GM23338 (cell line): ENCODE measurements at regions not wholly inside any gene's neighbourhood (a gene's known extent, or its start where the extent isn't known, plus 50 kb on each side); places are given as distances from the start of the nearest gene placed in this dataset.

Experiments
- ATAC-seq: fragments of 200-7000 bp; cut with Tn5 transposase; 3 replicates; pipeline ENCODE4 v1.9.1; 2020
- DNase-seq: peaks from one replicate; pipeline ENCODE4 v3.0.0-alpha.2; 2015; ENCODE audit warnings: low spot score
- H2AFZ ChIP-seq: fragments of 200-600 bp; sonication (generic); 2 replicates; pipeline ENCODE4 v1.8.0; 2016; ENCODE audit warnings: antibody characterized with exemption, mild to moderate bottlenecking, moderate library complexity
- H3F3A ChIP-seq: fragments of 200-600 bp; sonication (generic); replicated peaks from 2 replicates; pipeline ENCODE4 v1.8.0; 2017; ENCODE audit warnings: antibody characterized with exemption, mixed run types, low read depth
- H3K27ac ChIP-seq: fragments of 200-600 bp; sonication (generic); 2 replicates; pipeline ENCODE4 v1.6.1; 2016; ENCODE audit warnings: low read depth
- H3K27me3 ChIP-seq: fragments of 200-600 bp; sonication (generic); 2 replicates; pipeline ENCODE4 v1.8.0; 2016; ENCODE audit warnings: mild to moderate bottlenecking, mixed run types, moderate library complexity; ENCODE audit not compliant: insufficient read depth
- H3K36me3 ChIP-seq: fragments of 200-600 bp; sonication (generic); 2 replicates; pipeline ENCODE4 v1.8.0; 2016; ENCODE audit warnings: mild to moderate bottlenecking; ENCODE audit not compliant: insufficient read depth
- H3K4me1 ChIP-seq: fragments of 200-600 bp; sonication (generic); 2 replicates; pipeline ENCODE4 v1.8.0; 2016; ENCODE audit warnings: mild to moderate bottlenecking, moderate library complexity; ENCODE audit not compliant: insufficient read depth
- H3K4me2 ChIP-seq: fragments of 200-600 bp; sonication (generic); 2 replicates; pipeline ENCODE4 v1.7.1; 2017; ENCODE audit warnings: mixed run types
- H3K4me3 ChIP-seq: fragments of 200-600 bp; sonication (generic); 2 replicates; pipeline ENCODE4 v1.6.1; 2016; ENCODE audit warnings: mixed run types
- H3K79me2 ChIP-seq: fragments of 200-600 bp; sonication (generic); replicated peaks from 2 replicates; pipeline ENCODE4 v1.8.0; 2017; ENCODE audit warnings: mild to moderate bottlenecking; ENCODE audit not compliant: insufficient read depth
- H3K9me2 ChIP-seq: fragments of 200-600 bp; sonication (generic); 2 replicates; pipeline ENCODE4 v1.8.0; 2017; ENCODE audit not compliant: insufficient read depth
- H4K20me1 ChIP-seq: fragments of 200-600 bp; sonication (generic); replicated peaks from 2 replicates; pipeline ENCODE4 v1.8.0; 2017; ENCODE audit warnings: mild to moderate bottlenecking; ENCODE audit not compliant: insufficient read depth
- H3K27ac Mint-ChIP-seq: 2 replicates; pipeline ENCODE4 v1.8.0; 2020; ENCODE audit warnings: inconsistent platforms, mild to moderate bottlenecking, moderate library complexity, mixed read lengths
- H3K27me3 Mint-ChIP-seq: 3 replicates; pipeline ENCODE4 v1.8.0; 2022; ENCODE audit warnings: low read depth, mild to moderate bottlenecking, moderate library complexity, mixed read lengths, inconsistent platforms; ENCODE audit not compliant: insufficient read depth, poor library complexity
- H3K36me3 Mint-ChIP-seq: 3 replicates; pipeline ENCODE4 v1.8.0; 2021; ENCODE audit warnings: low read depth, mild to moderate bottlenecking, inconsistent platforms, moderate library complexity, mixed read lengths
- H3K4me1 Mint-ChIP-seq: 3 replicates; pipeline ENCODE4 v1.8.0; 2020; ENCODE audit warnings: mild to moderate bottlenecking, inconsistent platforms, mixed read lengths
- H3K4me3 Mint-ChIP-seq: 3 replicates; pipeline ENCODE4 v1.8.0; 2021; ENCODE audit warnings: moderate library complexity, mild to moderate bottlenecking, inconsistent platforms, mixed read lengths
- H3K9me3 Mint-ChIP-seq: 3 replicates; pipeline ENCODE4 v1.8.0; 2020; ENCODE audit warnings: moderate library complexity, mild to moderate bottlenecking, inconsistent platforms, mixed read lengths
- CREB1 ChIP-seq: fragments of 250-450 bp; sonication (Bioruptor Pico); IDR thresholded peaks from 2 replicates; pipeline ENCODE4 v1.5.0; 2020; ENCODE audit warnings: low read depth, mild to moderate bottlenecking, moderate library complexity
- CTCF ChIP-seq, 2 experiments: fragments of 200-600 bp in 1 of 2; sonication (generic) in 1 of 2; conservative IDR thresholded peaks; 2 replicates each; pipeline versions ENCODE4 v1.5.1 to v1.6.1; 2016 to 2017; ENCODE audit warnings: antibody characterized with exemption in 2 of 2, low read depth in 2 of 2, mild to moderate bottlenecking in 2 of 2, moderate library complexity in 1 of 2
- EZH2 ChIP-seq: fragments of 200-600 bp; sonication (generic); IDR thresholded peaks from one replicate; pipeline ENCODE4 v1.8.0; 2017; ENCODE audit warnings: antibody characterized with exemption, mild to moderate bottlenecking, low read depth; ENCODE audit not compliant: unreplicated experiment
- POLR2AphosphoS5 ChIP-seq: IDR thresholded peaks from 2 replicates; pipeline ENCODE4 v1.6.1; 2016; ENCODE audit warnings: antibody characterized with exemption, low read depth
- ZNF114 ChIP-seq: fragments of 250-450 bp; sonication (Bioruptor Pico); IDR thresholded peaks from 2 replicates; pipeline ENCODE4 v1.5.0; 2020; ENCODE audit warnings: mild to moderate bottlenecking, moderate library complexity
- ZNF331 ChIP-seq: fragments of 250-450 bp; sonication (Bioruptor Pico); IDR thresholded peaks from 2 replicates; pipeline ENCODE4 v1.5.0; 2020; ENCODE audit warnings: low read depth, mild to moderate bottlenecking, moderate library complexity
- TF ChIP-seq, protein P1 (sequence below): fragments of 250-450 bp; sonication (Bioruptor Pico); IDR thresholded peaks from 2 replicates; pipeline ENCODE4 v1.5.0; 2020; ENCODE audit warnings: mild to moderate bottlenecking, moderate library complexity
- TF ChIP-seq, protein P2 (sequence below): IDR thresholded peaks from 2 replicates; pipeline ENCODE4 v1.6.1; 2016; ENCODE audit warnings: antibody characterized with exemption
- TF ChIP-seq, protein P3 (sequence below): IDR thresholded peaks from one replicate; pipeline ENCODE4 v1.6.1; 2018; ENCODE audit warnings: antibody characterized with exemption; ENCODE audit not compliant: unreplicated experiment

DNA sequence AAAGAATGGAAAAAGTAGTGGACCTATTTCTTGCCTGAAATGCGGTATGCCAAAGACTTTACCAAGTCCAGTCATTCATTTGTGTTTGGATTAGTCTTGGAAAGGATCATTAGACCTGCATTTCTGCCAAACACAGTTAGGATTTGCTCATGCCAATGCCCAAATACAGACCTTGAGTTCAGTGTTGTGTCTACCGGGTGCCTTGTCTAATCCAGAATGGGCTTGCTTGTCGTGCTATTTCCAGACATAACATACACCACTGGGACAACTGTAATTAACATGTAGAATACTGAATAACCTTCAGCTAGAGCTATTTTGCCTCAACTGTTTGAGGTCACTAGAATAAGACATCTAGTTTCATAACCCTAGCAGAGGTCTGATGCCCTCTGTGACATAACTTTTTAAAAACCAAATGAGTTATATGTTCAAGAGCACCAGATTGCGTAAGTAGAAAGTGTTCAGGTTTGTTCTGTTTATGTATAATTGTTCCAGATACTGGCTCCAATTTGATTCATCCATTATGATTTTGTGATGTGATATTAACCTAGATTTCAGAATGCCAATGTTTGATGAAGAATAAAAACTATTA is 145.3 kb upstream of the DPH6 start (continued):
- TF ChIP-seq, protein P1, sequence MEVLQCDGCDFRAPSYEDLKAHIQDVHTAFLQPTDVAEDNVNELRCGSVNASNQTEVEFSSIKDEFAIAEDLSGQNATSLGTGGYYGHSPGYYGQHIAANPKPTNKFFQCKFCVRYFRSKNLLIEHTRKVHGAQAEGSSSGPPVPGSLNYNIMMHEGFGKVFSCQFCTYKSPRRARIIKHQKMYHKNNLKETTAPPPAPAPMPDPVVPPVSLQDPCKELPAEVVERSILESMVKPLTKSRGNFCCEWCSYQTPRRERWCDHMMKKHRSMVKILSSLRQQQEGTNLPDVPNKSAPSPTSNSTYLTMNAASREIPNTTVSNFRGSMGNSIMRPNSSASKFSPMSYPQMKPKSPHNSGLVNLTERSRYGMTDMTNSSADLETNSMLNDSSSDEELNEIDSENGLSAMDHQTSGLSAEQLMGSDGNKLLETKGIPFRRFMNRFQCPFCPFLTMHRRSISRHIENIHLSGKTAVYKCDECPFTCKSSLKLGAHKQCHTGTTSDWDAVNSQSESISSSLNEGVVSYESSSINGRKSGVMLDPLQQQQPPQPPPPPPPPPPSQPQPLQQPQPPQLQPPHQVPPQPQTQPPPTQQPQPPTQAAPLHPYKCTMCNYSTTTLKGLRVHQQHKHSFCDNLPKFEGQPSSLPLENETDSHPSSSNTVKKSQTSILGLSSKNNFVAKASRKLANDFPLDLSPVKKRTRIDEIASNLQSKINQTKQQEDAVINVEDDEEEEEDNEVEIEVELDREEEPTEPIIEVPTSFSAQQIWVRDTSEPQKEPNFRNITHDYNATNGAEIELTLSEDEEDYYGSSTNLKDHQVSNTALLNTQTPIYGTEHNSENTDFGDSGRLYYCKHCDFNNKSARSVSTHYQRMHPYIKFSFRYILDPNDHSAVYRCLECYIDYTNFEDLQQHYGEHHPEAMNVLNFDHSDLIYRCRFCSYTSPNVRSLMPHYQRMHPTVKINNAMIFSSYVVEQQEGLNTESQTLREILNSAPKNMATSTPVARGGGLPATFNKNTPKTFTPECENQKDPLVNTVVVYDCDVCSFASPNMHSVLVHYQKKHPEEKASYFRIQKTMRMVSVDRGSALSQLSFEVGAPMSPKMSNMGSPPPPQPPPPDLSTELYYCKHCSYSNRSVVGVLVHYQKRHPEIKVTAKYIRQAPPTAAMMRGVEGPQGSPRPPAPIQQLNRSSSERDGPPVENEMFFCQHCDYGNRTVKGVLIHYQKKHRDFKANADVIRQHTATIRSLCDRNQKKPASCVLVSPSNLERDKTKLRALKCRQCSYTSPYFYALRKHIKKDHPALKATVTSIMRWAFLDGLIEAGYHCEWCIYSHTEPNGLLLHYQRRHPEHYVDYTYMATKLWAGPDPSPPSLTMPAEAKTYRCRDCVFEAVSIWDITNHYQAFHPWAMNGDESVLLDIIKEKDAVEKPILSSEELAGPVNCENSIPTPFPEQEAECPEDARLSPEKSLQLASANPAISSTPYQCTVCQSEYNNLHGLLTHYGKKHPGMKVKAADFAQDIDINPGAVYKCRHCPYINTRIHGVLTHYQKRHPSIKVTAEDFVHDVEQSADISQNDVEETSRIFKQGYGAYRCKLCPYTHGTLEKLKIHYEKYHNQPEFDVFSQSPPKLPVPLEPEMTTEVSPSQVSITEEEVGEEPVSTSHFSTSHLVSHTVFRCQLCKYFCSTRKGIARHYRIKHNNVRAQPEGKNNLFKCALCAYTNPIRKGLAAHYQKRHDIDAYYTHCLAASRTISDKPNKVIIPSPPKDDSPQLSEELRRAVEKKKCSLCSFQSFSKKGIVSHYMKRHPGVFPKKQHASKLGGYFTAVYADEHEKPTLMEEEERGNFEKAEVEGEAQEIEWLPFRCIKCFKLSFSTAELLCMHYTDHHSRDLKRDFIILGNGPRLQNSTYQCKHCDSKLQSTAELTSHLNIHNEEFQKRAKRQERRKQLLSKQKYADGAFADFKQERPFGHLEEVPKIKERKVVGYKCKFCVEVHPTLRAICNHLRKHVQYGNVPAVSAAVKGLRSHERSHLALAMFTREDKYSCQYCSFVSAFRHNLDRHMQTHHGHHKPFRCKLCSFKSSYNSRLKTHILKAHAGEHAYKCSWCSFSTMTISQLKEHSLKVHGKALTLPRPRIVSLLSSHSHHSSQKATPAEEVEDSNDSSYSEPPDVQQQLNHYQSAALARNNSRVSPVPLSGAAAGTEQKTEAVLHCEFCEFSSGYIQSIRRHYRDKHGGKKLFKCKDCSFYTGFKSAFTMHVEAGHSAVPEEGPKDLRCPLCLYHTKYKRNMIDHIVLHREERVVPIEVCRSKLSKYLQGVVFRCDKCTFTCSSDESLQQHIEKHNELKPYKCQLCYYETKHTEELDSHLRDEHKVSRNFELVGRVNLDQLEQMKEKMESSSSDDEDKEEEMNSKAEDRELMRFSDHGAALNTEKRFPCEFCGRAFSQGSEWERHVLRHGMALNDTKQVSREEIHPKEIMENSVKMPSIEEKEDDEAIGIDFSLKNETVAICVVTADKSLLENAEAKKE (CRISPR knock-in tag): no peak
- TF ChIP-seq, protein P2, sequence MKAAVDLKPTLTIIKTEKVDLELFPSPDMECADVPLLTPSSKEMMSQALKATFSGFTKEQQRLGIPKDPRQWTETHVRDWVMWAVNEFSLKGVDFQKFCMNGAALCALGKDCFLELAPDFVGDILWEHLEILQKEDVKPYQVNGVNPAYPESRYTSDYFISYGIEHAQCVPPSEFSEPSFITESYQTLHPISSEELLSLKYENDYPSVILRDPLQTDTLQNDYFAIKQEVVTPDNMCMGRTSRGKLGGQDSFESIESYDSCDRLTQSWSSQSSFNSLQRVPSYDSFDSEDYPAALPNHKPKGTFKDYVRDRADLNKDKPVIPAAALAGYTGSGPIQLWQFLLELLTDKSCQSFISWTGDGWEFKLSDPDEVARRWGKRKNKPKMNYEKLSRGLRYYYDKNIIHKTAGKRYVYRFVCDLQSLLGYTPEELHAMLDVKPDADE: no peak

- Histone ChIP-seq H3K27me3 (no peaks in the 10 kb centered on the region), H4K20me1 (no peaks in the 10 kb centered on the region), H3K79me2 (no peaks in the 10 kb centered on the region), H3K9me2 (no peaks in the 10 kb centered on the region), H3F3A (no peaks in the 10 kb centered on the region), H2AFZ (no peak overlapping the region), H3K36me3 (no peaks in the 10 kb centered on the region), H3K4me1 (peaks cover 3% of the 10 kb centered on the region), H3K4me2 (no peak overlapping the region), H3K4me3 (no peak overlapping the region), H3K27ac (no peak overlapping the region)
- Mint-ChIP-seq H3K27me3 (no peaks in the 10 kb centered on the region), H3K9me3 (no peaks in the 10 kb centered on the region), H3K27ac (no peak overlapping the region), H3K4me1 (peaks cover 15% of the 10 kb centered on the region), H3K36me3 (no peaks in the 10 kb centered on the region), H3K4me3 (no peak overlapping the region)
- TF ChIP-seq, protein P3, sequence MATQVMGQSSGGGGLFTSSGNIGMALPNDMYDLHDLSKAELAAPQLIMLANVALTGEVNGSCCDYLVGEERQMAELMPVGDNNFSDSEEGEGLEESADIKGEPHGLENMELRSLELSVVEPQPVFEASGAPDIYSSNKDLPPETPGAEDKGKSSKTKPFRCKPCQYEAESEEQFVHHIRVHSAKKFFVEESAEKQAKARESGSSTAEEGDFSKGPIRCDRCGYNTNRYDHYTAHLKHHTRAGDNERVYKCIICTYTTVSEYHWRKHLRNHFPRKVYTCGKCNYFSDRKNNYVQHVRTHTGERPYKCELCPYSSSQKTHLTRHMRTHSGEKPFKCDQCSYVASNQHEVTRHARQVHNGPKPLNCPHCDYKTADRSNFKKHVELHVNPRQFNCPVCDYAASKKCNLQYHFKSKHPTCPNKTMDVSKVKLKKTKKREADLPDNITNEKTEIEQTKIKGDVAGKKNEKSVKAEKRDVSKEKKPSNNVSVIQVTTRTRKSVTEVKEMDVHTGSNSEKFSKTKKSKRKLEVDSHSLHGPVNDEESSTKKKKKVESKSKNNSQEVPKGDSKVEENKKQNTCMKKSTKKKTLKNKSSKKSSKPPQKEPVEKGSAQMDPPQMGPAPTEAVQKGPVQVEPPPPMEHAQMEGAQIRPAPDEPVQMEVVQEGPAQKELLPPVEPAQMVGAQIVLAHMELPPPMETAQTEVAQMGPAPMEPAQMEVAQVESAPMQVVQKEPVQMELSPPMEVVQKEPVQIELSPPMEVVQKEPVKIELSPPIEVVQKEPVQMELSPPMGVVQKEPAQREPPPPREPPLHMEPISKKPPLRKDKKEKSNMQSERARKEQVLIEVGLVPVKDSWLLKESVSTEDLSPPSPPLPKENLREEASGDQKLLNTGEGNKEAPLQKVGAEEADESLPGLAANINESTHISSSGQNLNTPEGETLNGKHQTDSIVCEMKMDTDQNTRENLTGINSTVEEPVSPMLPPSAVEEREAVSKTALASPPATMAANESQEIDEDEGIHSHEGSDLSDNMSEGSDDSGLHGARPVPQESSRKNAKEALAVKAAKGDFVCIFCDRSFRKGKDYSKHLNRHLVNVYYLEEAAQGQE: no peak
- TF ChIP-seq POLR2AphosphoS5: no peak
- no peak for TF ChIP-seq EZH2
- TF ChIP-seq CREB1 (CRISPR knock-in tag): no peak
- no peak for TF ChIP-seq ZNF114 (CRISPR knock-in tag)
- no peak for TF ChIP-seq ZNF331 (CRISPR knock-in tag)
- no peak for TF ChIP-seq CTCF (conservative IDR thresholded peaks at IDR 0.05; ENCODE audit: low read depth in 2 of 2)
- DNase-seq (no peak), ATAC-seq (no peak)
Observed at GRCh38 chr15:35691891-35692867, 146.2 kb upstream of the DPH6 start.
